Type B pancreatic cell (in vitro differentiated cells): ENCODE measurements at regions not wholly inside any gene's neighbourhood (a gene's known extent, or its start where the extent isn't known, plus 50 kb on each side); places are given as distances from the start of the nearest gene placed in this dataset.

ENCODE experiments used
- DNase-seq: peaks from one replicate; pipeline ENCODE4 v3.0.0; 2021; ENCODE audit warnings: mixed read lengths; ENCODE audit not compliant: unreplicated experiment; ENCODE audit errors: extremely low spot score
- H3K27ac Mint-ChIP-seq: 2 replicates; pipeline ENCODE4 v1.8.0; 2021; ENCODE audit warnings: mild to moderate bottlenecking, mixed read lengths
- H3K27me3 Mint-ChIP-seq: 2 replicates; pipeline ENCODE4 v1.8.0; 2021; ENCODE audit warnings: mixed read lengths
- H3K36me3 Mint-ChIP-seq: 2 replicates; pipeline ENCODE4 v1.8.0; 2021; ENCODE audit warnings: mixed read lengths
- H3K4me1 Mint-ChIP-seq: one replicate; pipeline ENCODE4 v1.8.0; 2021; ENCODE audit warnings: mixed read lengths; ENCODE audit not compliant: unreplicated experiment
- H3K4me3 Mint-ChIP-seq: 2 replicates; pipeline ENCODE4 v1.8.0; 2021; ENCODE audit warnings: mild to moderate bottlenecking, mixed read lengths
- H3K9me3 Mint-ChIP-seq: 2 replicates; pipeline ENCODE4 v1.8.0; 2021; ENCODE audit warnings: mixed read lengths
- TF ChIP-seq, protein P1 (sequence below): fragments of 200-600 bp; sonication (generic); conservative IDR thresholded peaks from 2 replicates; pipeline ENCODE4 v1.5.0; 2021; ENCODE audit warnings: antibody characterized with exemption, mild to moderate bottlenecking

DNA sequence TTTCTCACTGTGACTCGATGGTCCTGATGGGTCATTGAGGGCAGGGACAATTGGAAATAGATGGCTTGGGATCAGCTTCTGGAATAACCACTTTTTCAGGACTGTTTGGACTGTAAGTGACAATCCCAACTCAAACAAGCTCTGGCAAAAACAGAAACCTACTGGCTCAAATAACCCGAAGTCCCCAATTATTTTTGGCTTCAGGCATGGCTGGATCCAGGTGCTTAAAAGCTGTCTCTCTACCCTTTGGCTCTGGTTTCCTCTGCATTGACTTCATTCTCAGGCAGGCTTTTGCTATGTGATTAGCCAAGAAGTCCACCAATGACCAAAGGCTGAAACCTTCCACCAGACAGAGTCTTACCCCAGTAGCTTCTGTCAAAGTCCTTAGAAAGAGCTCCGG, 92.9 kb upstream of the PRR23E start:
- no peak for DNase-seq
- H3K27ac Mint-ChIP-seq, result no peak overlapping the region
- no peak overlapping the region for H3K4me3 Mint-ChIP-seq
- no peaks in the 10 kb centered on the region for H3K9me3 Mint-ChIP-seq
- TF ChIP-seq, protein P1, sequence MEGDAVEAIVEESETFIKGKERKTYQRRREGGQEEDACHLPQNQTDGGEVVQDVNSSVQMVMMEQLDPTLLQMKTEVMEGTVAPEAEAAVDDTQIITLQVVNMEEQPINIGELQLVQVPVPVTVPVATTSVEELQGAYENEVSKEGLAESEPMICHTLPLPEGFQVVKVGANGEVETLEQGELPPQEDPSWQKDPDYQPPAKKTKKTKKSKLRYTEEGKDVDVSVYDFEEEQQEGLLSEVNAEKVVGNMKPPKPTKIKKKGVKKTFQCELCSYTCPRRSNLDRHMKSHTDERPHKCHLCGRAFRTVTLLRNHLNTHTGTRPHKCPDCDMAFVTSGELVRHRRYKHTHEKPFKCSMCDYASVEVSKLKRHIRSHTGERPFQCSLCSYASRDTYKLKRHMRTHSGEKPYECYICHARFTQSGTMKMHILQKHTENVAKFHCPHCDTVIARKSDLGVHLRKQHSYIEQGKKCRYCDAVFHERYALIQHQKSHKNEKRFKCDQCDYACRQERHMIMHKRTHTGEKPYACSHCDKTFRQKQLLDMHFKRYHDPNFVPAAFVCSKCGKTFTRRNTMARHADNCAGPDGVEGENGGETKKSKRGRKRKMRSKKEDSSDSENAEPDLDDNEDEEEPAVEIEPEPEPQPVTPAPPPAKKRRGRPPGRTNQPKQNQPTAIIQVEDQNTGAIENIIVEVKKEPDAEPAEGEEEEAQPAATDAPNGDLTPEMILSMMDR, result no peak
- H3K4me1 Mint-ChIP-seq, result no peaks in the 10 kb centered on the region
- H3K27me3 Mint-ChIP-seq, result peaks cover 4% of the 10 kb centered on the region
- H3K36me3 Mint-ChIP-seq, result no peaks in the 10 kb centered on the region

DNA sequence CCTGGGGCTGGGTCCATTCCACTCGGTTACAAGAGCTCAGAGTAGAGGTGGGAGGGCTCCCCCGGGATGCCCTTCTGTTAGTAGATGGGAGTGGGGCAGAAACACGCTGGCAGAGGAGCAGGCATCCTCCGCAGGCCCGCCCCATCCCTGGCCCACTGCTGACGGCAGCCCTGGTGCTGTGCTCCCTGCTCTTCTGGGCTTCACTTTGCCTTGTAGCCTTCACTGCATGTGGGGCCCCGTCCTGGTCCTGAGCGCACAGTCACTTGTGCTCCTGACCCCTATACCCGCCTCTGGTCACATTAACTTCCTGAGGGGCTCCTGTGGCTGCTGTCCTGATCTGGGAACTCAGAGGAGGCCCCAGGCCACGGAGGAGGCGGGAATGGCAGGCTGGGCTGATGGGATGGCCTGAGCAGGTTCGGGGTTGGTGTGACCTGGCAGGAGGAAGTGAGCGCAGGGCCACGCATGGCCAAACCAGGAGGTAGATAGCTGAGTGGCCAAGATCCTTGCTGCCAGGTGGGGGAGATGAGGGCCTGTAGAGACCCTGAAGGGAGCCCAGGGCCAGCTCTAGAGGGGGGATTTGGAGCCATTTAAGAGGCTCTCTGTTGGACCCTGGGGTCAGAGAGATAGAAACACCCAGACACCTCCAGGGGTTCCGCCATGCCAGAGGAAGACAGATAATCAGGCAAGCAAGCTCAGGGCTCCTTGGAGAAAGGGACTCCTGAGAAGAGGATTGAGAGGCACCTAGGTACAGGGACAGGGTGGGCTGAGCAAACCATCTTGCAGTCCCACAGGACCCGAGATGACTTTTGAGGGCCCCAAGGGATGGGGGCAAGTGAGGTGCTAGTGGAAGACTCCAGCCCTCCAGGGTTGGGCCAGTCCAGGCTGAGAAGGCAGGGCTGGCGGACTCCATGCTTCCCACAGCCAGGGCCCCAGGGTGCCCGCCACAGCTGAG, 92.2 kb upstream of the PRR23E start:
- TF ChIP-seq, protein P1, result no peak
- no peak for DNase-seq
- Mint-ChIP-seq H3K4me3 (no peak overlapping the region), H3K36me3 (no peaks in the 10 kb centered on the region), H3K4me1 (no peaks in the 10 kb centered on the region), H3K9me3 (no peaks in the 10 kb centered on the region), H3K27me3 (peaks cover 8% of the 10 kb centered on the region), H3K27ac (no peak overlapping the region)

- no peak for DNase-seq
- Mint-ChIP-seq H3K27me3 (peaks cover 10% of the 10 kb centered on the region), H3K36me3 (no peaks in the 10 kb centered on the region), H3K27ac (no peak overlapping the region), H3K4me3 (no peak overlapping the region), H3K9me3 (no peaks in the 10 kb centered on the region), H3K4me1 (no peaks in the 10 kb centered on the region)
- TF ChIP-seq, protein P1, result no peak
These were observed 91.3 kb upstream of the PRR23E start for GRCh38 chr3:127101411-127102187.

GRCh38 chr3:127102188-127102520, 90.8 kb upstream of the PRR23E start:
- TF ChIP-seq, protein P1, result no peak
- H3K27ac Mint-ChIP-seq, result no peak overlapping the region
- no peaks in the 10 kb centered on the region for H3K4me1 Mint-ChIP-seq
- H3K36me3 Mint-ChIP-seq, result no peaks in the 10 kb centered on the region
- no peak overlapping the region for H3K4me3 Mint-ChIP-seq
- H3K27me3 Mint-ChIP-seq, result peaks cover 10% of the 10 kb centered on the region
- no peak for DNase-seq
- no peaks in the 10 kb centered on the region for H3K9me3 Mint-ChIP-seq

- no peaks in the 10 kb centered on the region for H3K9me3 Mint-ChIP-seq
- H3K4me1 Mint-ChIP-seq, result no peaks in the 10 kb centered on the region
- no peak overlapping the region for H3K27ac Mint-ChIP-seq
- DNase-seq, result no peak
- H3K27me3 Mint-ChIP-seq, result peaks cover 10% of the 10 kb centered on the region
- H3K36me3 Mint-ChIP-seq, result no peaks in the 10 kb centered on the region
- TF ChIP-seq, protein P1, result no peak
- no peak overlapping the region for H3K4me3 Mint-ChIP-seq
These were observed 90.3 kb upstream of the PRR23E start for GRCh38 chr3:127102587-127102986.
